GM12878 (cell line): ENCODE measurements at regions not wholly inside any gene's neighbourhood (a gene's known extent, or its start where the extent isn't known, plus 50 kb on each side); places are given as distances from the start of the nearest gene placed in this dataset.
A peak's percentile ranks its signal among the peaks of the same experiment; 100 is the strongest.

Experiments
- ATAC-seq: fragments of 200-7000 bp; cut with Tn5 transposase; 3 replicates; pipeline ENCODE4 v1.9.1; 2020; ENCODE audit warnings: mild to moderate bottlenecking, moderate library complexity
- BruUV-seq: library from RNA; stranded (reverse); fragments of 400-500 nt; replicated peaks from 2 replicates; lab custom pipeline; 2021; lab: Mats Ljungman, UMichigan
- CTCF ChIA-PET: fragments of 300-600 bp; sonication (Branson Sonifier 250); formaldehyde crosslinking; extraction: SDS; loops from one replicate; lab custom pipeline; 2021; ENCODE audit warnings: inconsistent platforms; lab: Yijun Ruan, JAX
- POLR2A ChIA-PET: fragments of 350-600 bp; formaldehyde crosslinking; extraction: SDS; loops from one replicate; lab custom pipeline; 2021; ENCODE audit warnings: inconsistent platforms; lab: Charles Lee
- RAD21 ChIA-PET: fragments of 300-600 bp; sonication (Branson Sonifier 250); formaldehyde crosslinking; loops from one replicate; lab custom pipeline; 2023; ENCODE audit warnings: antibody characterized with exemption; ENCODE audit not compliant: unreplicated experiment; lab: Charles Lee
- SMC1A ChIA-PET: fragments of 300-600 bp; sonication (Branson Sonifier 250); formaldehyde crosslinking; loops from one replicate; lab custom pipeline; 2023; ENCODE audit not compliant: unreplicated experiment, uncharacterized antibody; lab: Charles Lee
- DNase-seq: peaks from one replicate; pipeline ENCODE4 v3.0.0-alpha.2; 2011; ENCODE audit warnings: low read depth, low spot score
- FAIRE-seq: peaks from 3 replicates; lab custom pipeline; 2011; peaks lifted over from hg19 to GRCh38; lab: Jason Lieb, UNC
- H2AFZ ChIP-seq: 2 replicates; pipeline ENCODE4 v1.6.0; 2011; ENCODE audit warnings: low read depth, low read length, control low read depth; ENCODE audit not compliant: control insufficient read depth
- H3K27ac ChIP-seq: 2 replicates; pipeline ENCODE4 v1.5.1; 2011; ENCODE audit warnings: control low read depth; ENCODE audit not compliant: control insufficient read depth, insufficient read depth
- H3K27me3 ChIP-seq, 2 experiments: replicated peaks in 1 of 2; 2 replicates each; pipeline versions ENCODE4 v1.6.0 to v1.6.1; 2011; ENCODE audit warnings: low read length in 1 of 2; ENCODE audit not compliant: control insufficient read depth in 2 of 2, insufficient read depth in 2 of 2
- H3K36me3 ChIP-seq, 2 experiments: 2 replicates each; pipeline ENCODE4 v1.5.1; 2011; ENCODE audit warnings: low read length in 1 of 2; ENCODE audit not compliant: control insufficient read depth in 2 of 2, insufficient read depth in 2 of 2
- H3K4me1 ChIP-seq: 2 replicates; pipeline ENCODE4 v1.6.1; 2011; ENCODE audit warnings: mild to moderate bottlenecking, low read length, moderate library complexity, mixed read lengths; ENCODE audit not compliant: control insufficient read depth, insufficient read depth
- H3K4me2 ChIP-seq: 2 replicates; pipeline ENCODE4 v1.6.0; 2011; ENCODE audit warnings: control low read depth; ENCODE audit not compliant: control insufficient read depth, insufficient read depth
- H3K4me3 ChIP-seq: fragments of 200-600 bp; sonication (generic); 2 replicates; pipeline ENCODE4 v1.5.1; 2016
- H3K79me2 ChIP-seq: 2 replicates; pipeline ENCODE4 v1.6.0; 2011; ENCODE audit warnings: low read length; ENCODE audit not compliant: control insufficient read depth, insufficient read depth
- H3K9ac ChIP-seq: 2 replicates; pipeline ENCODE4 v1.8.0; 2011; ENCODE audit warnings: low read length, control low read depth, mixed read lengths; ENCODE audit not compliant: control insufficient read depth, insufficient read depth
- H3K9me3 ChIP-seq: replicated peaks from 3 replicates; pipeline ENCODE4 v1.5.1; 2011; ENCODE audit warnings: mild to moderate bottlenecking, low read length; ENCODE audit not compliant: control insufficient read depth, insufficient read depth
- H4K20me1 ChIP-seq: 2 replicates; pipeline ENCODE4 v1.6.0; 2011; ENCODE audit not compliant: control insufficient read depth, insufficient read depth
- ATF7 ChIP-seq: fragments of 450-650 bp; IDR thresholded peaks from 2 replicates; pipeline ENCODE4 v1.6.1; 2016; ENCODE audit warnings: low read depth, mild to moderate bottlenecking
- BHLHE40 ChIP-seq, 2 experiments: fragments of 450-650 bp in 1 of 2; IDR thresholded peaks; 2 replicates each; pipeline ENCODE4 v1.6.1; 2011 to 2017; ENCODE audit warnings: low read depth in 2 of 2, borderline replicate concordance in 1 of 2, improper control_type of control experiment in 1 of 2, low read length in 1 of 2, mild to moderate bottlenecking in 1 of 2
- CBFB ChIP-seq: IDR thresholded peaks from 2 replicates; pipeline ENCODE4 v1.6.1; 2016; ENCODE audit warnings: antibody characterized with exemption, low read depth
- CREB1 ChIP-seq: IDR thresholded peaks from 2 replicates; pipeline ENCODE4 v1.6.1; 2012; ENCODE audit warnings: low read depth, mild to moderate bottlenecking, inconsistent platforms
- CREM ChIP-seq: IDR thresholded peaks from 2 replicates; pipeline ENCODE4 v1.6.1; 2014; ENCODE audit warnings: antibody characterized with exemption, low read depth
- EP300 ChIP-seq, 2 experiments: fragments of 150-350 bp in 1 of 2; IDR thresholded peaks; 2 replicates each; pipeline ENCODE4 v1.6.1; 2011 to 2012; ENCODE audit warnings: low read depth in 2 of 2, low read length in 2 of 2, borderline replicate concordance in 1 of 2, improper control_type of control experiment in 1 of 2, inconsistent platforms in 1 of 2; ENCODE audit not compliant: control insufficient read depth in 1 of 2
- ETV6 ChIP-seq, 2 experiments: fragments of 450-650 bp in 1 of 2; IDR thresholded peaks in 1 of 2; conservative IDR thresholded peaks in 1 of 2; 2 replicates each; pipeline ENCODE4 v1.6.1; 2014; ENCODE audit warnings: antibody characterized with exemption in 1 of 2, borderline replicate concordance in 1 of 2, low read depth in 1 of 2, mild to moderate bottlenecking in 1 of 2, moderate library complexity in 1 of 2
- IRF3 ChIP-seq: fragments of 450-650 bp; IDR thresholded peaks from 2 replicates; pipeline ENCODE4 v1.6.1; 2014; ENCODE audit warnings: mild to moderate bottlenecking
- MEF2B ChIP-seq: fragments of 450-650 bp; IDR thresholded peaks from 2 replicates; pipeline ENCODE4 v1.6.1; 2018; ENCODE audit warnings: mild to moderate bottlenecking, moderate library complexity; ENCODE audit not compliant: partially characterized antibody, poor library complexity, severe bottlenecking
- MTA3 ChIP-seq: IDR thresholded peaks from 2 replicates; pipeline ENCODE4 v1.6.1; 2012; ENCODE audit warnings: low read length, inconsistent platforms, borderline replicate concordance
- RUNX3 ChIP-seq: IDR thresholded peaks from 2 replicates; pipeline ENCODE4 v1.6.1; 2012; ENCODE audit warnings: low read length, inconsistent platforms
- SP1 ChIP-seq: IDR thresholded peaks from one replicate; pipeline ENCODE4 v1.6.1; 2011; ENCODE audit warnings: low read depth, low read length
- TCF12 ChIP-seq: IDR thresholded peaks from 2 replicates; pipeline ENCODE4 v1.6.1; 2011; ENCODE audit warnings: low read depth, mild to moderate bottlenecking, low read length
- ZNF207 ChIP-seq: fragments of 450-650 bp; IDR thresholded peaks from 2 replicates; pipeline ENCODE4 v1.6.1; 2014; ENCODE audit warnings: antibody characterized with exemption, mild to moderate bottlenecking, borderline replicate concordance
- ZNF384 ChIP-seq: IDR thresholded peaks from 2 replicates; pipeline ENCODE4 v1.6.1; 2012; ENCODE audit warnings: low read depth, mild to moderate bottlenecking, low read length, improper control_type of control experiment, borderline replicate concordance
- WGBS: methylation state at CpG from one replicate; pipeline ENCODE4 v1.1.6; 2016; ENCODE audit warnings: low lambda C conversion rate; ENCODE audit not compliant: insufficient replicate concordance, insufficient coverage; ENCODE audit errors: missing lambda C conversion rate; 5-methylcytosine and 5-hydroxymethylcytosine counted together
- in situ Hi-C: fragments of 300-500 bp; cut with MboI; formaldehyde crosslinking; loops from 9 replicates; pipeline ENCODE4 v1.14.3; 2018; ENCODE audit warnings: mixed read lengths
- intact Hi-C: fragments of 100-400 bp; cut with micrococcal nuclease; formaldehyde crosslinking; loops from one replicate; pipeline ENCODE4 v1.14.2; 2022; ENCODE audit not compliant: unreplicated experiment
- TF ChIP-seq, protein P1 (sequence below): fragments of 450-650 bp; IDR thresholded peaks from 2 replicates; pipeline ENCODE4 v1.6.1; 2017; ENCODE audit warnings: borderline replicate concordance
- TF ChIP-seq, protein P2 (sequence below): IDR thresholded peaks from 2 replicates; pipeline ENCODE4 v1.6.1; 2011; ENCODE audit warnings: low read depth, mild to moderate bottlenecking, low read length, moderate library complexity, borderline replicate concordance; ENCODE audit errors: extremely low read depth

DNA sequence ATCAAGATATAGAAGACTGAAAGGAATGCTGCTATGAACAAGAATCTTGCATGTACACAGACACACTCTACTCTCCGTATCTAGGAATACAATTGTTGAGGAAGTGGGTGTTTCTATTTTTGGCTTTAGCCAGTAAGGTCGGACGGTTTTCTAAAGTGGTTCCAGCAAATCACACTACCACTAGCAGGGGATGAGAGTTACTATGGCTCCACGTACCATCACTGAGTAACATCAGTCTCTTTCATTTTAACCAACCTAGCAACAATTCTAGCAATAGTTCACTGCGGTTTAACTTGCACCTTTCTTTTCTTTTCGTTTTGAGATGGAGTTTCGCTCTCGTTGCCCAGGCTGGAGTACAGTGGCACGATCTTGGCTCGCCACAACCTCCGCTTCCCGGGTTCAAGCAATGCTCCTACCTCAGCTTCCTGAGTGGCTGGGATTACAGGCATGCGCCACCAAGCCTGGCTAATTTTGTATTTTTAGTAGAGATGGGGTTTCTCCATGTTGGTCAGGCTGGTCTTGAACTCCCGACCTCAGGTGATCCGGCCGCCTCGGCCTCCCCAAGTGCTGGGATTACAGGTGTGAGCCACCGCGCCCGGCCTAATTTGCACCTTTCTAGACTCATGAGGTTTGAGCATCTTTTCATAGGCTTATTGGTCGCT lies 103.2 kb upstream of the ZNF746 start (continued):
- peak; percentile 40 for TF ChIP-seq SP1
- peak; percentile 74 for TF ChIP-seq ATF7
- TF ChIP-seq ETV6 (conservative IDR thresholded peaks at IDR 0.05 in 1 of 2, IDR thresholded peaks at IDR 0.05 in 1 of 2; ENCODE audit: borderline replicate concordance in 1 of 2, low read depth in 1 of 2), result peak in 1 of 2 experiments; percentile 78; a peak in 2 of 4 replicates
- peak; percentile 10; the same call in 1 of the 2 replicates for TF ChIP-seq ZNF384
- peak; percentile 94 for TF ChIP-seq MEF2B

- peak overlapping the region; percentile 60 for H3K4me3 ChIP-seq
- TSS peak; percentile 51 for BruUV-seq
- peak; percentile 82 for TF ChIP-seq CBFB
- TF ChIP-seq, protein P1, sequence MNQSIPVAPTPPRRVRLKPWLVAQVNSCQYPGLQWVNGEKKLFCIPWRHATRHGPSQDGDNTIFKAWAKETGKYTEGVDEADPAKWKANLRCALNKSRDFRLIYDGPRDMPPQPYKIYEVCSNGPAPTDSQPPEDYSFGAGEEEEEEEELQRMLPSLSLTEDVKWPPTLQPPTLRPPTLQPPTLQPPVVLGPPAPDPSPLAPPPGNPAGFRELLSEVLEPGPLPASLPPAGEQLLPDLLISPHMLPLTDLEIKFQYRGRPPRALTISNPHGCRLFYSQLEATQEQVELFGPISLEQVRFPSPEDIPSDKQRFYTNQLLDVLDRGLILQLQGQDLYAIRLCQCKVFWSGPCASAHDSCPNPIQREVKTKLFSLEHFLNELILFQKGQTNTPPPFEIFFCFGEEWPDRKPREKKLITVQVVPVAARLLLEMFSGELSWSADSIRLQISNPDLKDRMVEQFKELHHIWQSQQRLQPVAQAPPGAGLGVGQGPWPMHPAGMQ, result peak; percentile 31; the same call in 1 of the 2 replicates
- no peak for TF ChIP-seq IRF3
- 0 out of 2 replicates have a peak, but pooled peaks have one; percentile 34 for TF ChIP-seq TCF12
- TF ChIP-seq MEF2B, result peak; percentile 9
- TF ChIP-seq CREM, result peak; percentile 44; the same call in 1 of the 2 replicates
- peak; percentile 80 to 85 for TF ChIP-seq EP300 (IDR thresholded peaks at IDR 0.05; ENCODE audit: borderline replicate concordance in 1 of 2, control insufficient read depth in 1 of 2, low read depth in 2 of 2, low read length in 2 of 2)
- TF ChIP-seq CREB1, result 0 out of 2 replicates have a peak, but pooled peaks have one; percentile 25
- TF ChIP-seq ZNF207, result 0 out of 2 replicates have a peak, but pooled peaks have one; percentile 29
- TF ChIP-seq RUNX3, result peak; percentile 99
- TF ChIP-seq BHLHE40 (IDR thresholded peaks at IDR 0.05; ENCODE audit: borderline replicate concordance in 1 of 2, low read depth in 2 of 2, low read length in 1 of 2), result peak; percentile 49 to 50; a peak in 2 of 4 replicates
- TF ChIP-seq, protein P2, sequence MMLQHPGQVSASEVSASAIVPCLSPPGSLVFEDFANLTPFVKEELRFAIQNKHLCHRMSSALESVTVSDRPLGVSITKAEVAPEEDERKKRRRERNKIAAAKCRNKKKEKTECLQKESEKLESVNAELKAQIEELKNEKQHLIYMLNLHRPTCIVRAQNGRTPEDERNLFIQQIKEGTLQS, result no peak
- TF ChIP-seq MTA3, result peak; percentile 74
These were observed 102.1 kb upstream of the ZNF746 start for GRCh38 chr7:149599636-149600206.

More at GRCh38 chr7:149599636-149600206, 102.1 kb upstream of the ZNF746 start:
- Histone ChIP-seq H3K27ac (peak overlapping the region; percentile 93), H3K79me2 (peaks cover 7% of the 10 kb centered on the region), H3K27me3 (no peaks in the 10 kb centered on the region), H3K9me3 (no peaks in the 10 kb centered on the region; the same call in 2 of the 3 replicates), H4K20me1 (no peaks in the 10 kb centered on the region), H3K4me2 (peak overlapping the region; percentile 91), H3K36me3 (peaks cover 10 to 17% of the 10 kb centered on the region in 2 experiments), H3K9ac (peak overlapping the region; percentile 61), H2AFZ (no peak overlapping the region), H3K4me1 (peaks cover 21% of the 10 kb centered on the region)
- ChIA-PET SMC1A (interaction anchor here (0.5 to 2.8 kb wide), 8 partner anchors 15 to 1481 kb away, joined by 3 to 17 read pairs (median 4); partner anchors contain the start of gene FASTK), POLR2A (interaction anchor here (1.7 kb wide), 1 partner anchor 25 kb away, joined by 4 read pairs; no protein-coding TSS in a partner anchor), RAD21 (interaction anchor here (1.0 to 1.8 kb wide), 4 partner anchors 25 to 315 kb away, joined by 3 to 9 read pairs (median 6); no protein-coding TSS in a partner anchor), CTCF (interaction anchor here (0.6 to 2.4 kb wide), 16 partner anchors 14 to 337 kb away, joined by 3 to 11 read pairs (median 5); partner anchors contain the start of genes ZNF777 and ZNF783)
- peak; percentile 35 for FAIRE-seq
- in situ Hi-C loops (no loop called here), intact Hi-C loops (loop anchor here (1.0 to 5.0 kb wide), 4 partner anchors 25 to 289 kb away; partner anchors contain the start of gene ZNF746)
- ATAC-seq, result peak; percentile 76
- DNase-seq, result no peak
- WGBS, result 15% methylated on average over 6 of the region's 7 CpGs
